GM21381 (cell line): ENCODE measurements at regions not wholly inside any gene's neighbourhood (a gene's known extent, or its start where the extent isn't known, plus 50 kb on each side); places are given as distances from the start of the nearest gene placed in this dataset.

Experiments
- ATAC-seq: cut with Tn5 transposase; IDR thresholded peaks from one replicate; pipeline ENCODE4 v1.9.1; 2021; ENCODE audit warnings: mild to moderate bottlenecking, moderate library complexity; ENCODE audit not compliant: unreplicated experiment

DNA sequence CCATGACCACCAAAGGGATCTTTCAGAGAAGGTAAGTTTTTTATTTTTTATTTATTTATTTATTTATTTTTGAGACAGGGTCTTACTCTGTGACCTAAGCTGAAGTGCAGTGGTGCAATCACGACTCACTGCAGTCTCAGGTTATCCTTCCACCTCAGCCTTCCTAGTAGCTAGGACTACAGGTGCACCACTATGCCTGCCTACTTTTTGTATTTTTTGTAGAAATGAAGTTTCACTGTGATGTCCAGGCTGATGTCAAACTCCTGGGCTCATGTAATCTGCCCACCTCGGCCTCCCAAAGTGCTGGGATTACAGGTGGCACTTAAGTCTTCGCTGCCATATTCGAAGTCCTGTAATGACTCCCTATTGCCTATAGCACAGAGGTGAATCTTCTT, 342.5 kb downstream of the CYRIA start:
- no peak for ATAC-seq

DNA sequence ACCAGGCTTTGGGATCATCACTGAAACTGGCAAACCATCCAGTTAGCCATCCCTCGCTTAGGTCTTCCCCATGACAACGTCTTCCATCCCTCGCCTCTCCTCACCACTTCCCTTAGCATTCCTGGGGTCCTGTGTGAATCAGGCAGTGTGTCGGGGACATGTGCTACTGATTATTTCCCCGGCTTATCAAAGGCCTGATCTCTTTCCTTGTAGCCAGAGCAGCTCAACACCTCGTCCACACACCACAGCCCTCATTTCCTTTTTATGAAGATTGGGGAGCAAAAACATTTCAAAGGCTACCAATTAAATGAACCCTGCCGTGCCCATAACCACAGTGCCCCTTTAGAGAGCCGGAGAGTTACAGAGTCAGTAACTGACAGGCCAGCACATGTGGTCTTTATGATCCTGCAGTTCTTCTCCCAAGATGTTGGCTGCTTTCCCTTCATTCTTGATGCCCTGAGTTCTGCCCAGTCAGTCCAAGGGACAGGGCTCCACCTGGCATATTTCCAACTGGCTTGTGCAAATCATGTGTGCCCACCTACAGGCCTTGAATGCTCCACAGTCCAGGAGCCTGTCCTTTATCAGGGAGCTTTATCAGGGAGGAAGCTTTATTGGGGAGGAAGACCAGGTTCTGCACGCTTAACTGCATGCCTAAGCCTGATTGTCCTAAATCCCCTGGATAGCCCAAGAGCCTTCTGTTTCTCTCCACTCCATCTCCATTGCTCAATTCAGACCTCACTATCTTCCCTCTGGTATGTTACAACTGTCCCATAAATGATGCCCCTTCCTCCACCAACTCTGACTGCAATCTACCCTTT, 343.1 kb downstream of the CYRIA start:
- no peak for ATAC-seq

DNA sequence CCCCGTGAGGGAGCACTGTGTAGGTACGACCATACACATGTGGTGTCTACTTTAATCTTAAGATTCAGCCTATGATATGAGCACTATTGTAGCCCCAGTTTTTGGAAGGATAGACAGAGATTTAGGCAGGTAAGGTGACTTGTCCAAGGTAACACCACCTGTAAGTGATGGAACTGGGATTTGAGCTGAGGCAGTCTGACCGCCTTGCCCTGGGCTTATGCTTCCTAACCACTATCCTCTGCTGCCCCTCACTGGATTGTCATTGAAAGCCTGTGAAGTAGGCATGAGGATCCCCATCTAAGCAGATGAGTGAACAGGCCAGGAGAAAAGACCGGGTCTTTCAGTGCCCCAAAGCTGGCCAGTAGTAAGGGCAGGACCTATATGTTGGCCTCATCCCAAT, 343.8 kb downstream of the CYRIA start:
- ATAC-seq = no peak

DNA sequence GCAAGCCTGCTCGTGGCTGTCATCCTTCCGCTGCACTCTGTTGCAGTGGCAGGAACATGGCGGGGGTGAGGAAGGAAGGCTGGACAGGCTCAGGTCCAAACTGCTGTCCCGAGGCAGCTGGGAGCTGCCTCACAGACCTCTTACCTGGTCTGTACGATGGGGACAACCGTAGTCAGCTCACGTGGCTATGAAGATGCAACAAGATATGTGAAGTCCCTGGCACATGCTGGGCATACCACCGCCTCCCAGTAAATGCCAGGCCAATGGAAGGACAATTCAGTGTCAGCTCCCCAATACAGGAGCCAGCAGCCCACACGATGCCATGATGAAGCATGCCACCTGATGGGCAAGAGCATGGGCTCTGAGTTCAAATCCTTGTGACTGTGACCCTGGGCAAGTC, 344.4 kb downstream of the CYRIA start:
- no peak for ATAC-seq

DNA sequence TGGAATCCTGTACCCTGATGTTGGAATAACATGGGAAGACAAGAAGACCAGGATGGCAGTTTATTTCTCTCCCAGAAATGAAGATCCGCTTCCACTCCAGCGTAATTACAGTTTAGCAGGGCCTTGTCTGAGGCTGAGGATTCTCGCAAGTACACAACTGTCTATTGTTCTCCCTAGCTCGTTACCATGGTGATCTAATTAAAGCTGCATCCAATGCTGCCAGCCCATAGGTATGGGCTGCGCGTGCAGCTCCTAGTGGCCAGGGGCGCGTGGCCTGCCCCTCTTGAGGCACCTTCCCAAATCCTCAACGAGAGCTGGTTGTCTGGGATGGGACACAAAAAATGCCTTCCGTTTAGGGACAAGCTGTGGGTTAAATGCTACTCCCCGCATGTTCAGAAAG, 344.9 kb downstream of the CYRIA start:
- no peak for ATAC-seq

DNA sequence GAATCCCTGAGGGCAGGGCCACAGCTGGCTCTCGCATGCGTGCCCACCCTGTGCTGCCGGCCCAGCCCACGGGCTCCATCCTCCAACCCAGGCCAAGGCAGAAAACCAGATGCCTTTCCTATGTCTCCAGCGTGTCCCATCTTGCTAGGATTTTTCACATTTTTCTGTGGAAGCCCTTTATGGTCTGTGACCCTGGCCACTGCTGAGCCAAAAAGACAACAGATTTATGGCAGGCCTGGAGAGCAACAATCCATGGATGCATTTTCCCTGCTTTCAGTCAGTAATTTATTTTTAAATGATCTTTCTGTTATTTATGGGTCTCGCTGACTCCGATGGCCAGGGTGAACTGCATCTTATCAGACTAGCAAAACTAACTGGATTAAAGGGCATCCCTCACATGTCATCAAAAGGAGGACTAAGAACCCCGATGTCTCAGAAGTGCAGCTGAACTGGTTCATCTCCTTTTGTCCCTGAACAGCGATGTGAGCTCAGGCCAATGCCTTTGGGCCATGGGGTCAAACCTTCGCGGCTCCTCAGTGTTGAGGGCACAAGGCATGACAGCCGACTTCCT, 346.0 kb downstream of the CYRIA start:
- no peak for ATAC-seq

DNA sequence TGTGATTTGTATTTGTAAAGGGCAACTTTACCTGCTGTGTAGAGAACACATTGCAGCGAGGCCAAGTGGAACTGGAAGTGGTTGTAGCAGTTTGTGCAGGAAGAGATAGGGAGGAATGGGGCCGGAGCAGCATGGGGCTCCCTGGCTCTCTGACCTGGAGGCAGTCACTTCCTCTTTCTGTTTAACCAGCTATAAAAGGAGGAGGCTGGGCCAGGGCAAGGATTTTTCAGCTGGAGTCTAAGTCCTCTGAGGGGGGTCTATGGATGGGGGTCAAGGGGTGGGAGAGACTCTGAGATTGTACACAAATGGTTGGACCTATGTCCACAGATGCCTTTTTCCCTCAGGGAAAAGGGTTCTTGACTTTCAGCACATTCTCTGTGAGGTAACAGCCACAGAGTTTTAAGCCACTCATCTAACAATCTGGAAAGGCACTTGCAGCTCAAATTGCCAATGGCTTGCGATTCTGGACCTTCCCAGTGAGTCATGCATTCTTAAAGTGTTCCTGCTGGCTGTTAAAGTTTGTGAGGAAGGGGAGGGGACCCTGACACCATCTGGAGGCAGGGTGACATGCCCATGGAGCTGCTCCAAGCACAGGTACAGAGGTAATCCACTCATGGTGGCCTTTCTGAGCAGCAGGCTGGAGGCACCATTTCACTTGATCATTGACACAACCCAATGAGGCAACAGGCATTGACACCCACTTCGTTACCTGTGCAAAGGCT, 347.0 kb downstream of the CYRIA start:
- no peak for ATAC-seq

DNA sequence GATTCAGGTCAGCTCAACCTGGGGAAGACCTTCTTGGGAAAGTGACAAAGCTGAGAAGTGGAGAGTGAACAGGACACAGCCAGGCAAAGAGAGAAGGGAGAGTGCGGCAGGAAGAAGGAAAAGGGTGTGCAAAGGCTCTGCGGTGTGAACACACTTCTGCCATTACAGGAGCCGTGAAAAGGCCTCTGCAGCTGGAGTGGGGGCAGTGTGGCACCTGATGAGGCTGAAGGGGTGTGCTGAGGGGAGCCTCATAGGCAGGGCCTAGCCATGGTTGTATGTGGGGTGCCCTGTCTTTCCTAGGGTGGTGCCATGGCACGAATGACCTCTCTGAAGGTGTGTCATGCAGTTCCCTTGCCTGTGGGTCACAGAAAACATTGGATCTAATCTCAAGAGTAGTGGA, 347.6 kb downstream of the CYRIA start:
- ATAC-seq = no peak

DNA sequence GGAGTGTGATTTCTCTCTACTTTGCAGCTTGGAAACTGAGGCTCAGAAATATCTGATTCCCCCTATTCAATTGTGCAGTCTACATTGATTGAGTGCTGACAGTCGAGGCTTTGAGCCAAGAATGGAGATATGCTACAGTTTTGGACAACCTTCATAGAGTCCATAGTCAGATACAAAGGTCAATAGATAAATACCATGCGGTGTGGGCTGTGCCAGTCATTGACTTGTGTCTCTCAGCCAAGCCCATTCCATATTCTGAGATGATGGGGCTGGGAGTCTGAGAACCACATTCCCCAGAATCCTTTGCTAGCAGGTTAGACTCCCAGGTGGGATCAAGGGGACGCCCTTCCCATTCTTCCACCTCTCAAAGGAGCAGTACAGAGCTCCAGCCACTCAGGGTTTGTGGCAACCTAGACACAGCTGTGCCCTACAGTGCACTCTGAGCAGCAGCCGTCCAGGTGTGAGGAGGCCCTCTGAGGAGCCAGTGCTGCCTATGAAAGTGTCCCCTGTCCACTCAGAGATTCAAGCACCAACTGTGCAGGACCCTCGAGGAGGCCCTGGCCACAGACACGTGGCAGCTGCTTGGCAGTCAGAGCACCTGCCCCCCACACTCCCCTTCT, 348.3 kb downstream of the CYRIA start:
- no peak for ATAC-seq

DNA sequence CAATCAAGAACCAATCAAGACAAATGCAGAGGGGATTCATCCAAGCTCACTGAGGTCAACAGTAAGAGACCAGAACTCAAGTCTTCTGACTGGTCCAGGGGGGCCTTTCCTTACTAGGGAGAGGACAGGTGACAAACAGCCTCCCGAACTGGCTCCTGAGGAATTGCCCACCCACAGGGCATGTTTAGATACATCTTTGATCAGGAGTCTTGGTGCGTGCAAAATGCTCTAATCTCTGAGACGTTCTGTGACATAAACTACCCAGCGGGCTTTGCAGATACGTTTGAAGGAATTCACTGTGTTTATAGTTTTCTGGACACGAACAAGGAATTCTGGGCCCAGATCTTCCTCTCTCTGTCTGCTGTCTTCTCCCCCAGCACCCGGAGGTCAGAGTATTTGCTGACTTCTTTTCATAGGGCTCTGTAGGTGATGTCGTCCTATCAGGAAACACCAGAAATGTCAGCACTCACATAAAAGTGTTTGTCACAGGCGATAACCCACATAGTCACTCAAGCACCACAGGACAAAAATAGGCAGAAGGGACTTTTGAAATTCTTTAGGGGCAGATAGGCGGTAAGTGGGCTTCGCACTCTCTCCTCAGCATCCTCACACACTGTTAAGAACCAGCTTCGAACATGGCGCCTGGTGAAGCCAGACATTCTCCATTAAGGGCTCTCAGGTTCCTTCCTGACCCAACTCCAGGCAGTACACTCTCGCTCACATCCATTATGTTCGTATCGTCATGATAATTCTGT, 349.0 kb downstream of the CYRIA start:
- no peak for ATAC-seq

DNA sequence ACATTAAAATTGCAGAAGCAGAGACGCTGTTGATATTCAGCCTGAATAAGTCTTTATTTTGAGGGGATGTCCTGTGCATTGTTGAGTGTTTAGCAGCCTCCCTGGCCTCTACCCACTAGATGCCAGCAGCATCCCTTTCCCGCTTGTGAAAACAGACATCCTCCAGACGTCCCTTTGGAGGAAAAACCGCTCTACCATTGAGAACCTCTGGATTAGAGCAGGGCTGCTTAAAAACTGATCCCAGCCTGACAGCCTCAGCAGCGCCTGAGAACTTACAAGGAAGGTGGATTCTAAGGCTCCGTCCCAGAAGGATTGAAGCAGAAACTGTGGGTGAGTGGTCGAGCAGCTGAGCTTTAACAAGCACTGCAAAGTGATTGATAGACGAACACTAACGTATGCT, 349.7 kb downstream of the CYRIA start:
- no peak for ATAC-seq

DNA sequence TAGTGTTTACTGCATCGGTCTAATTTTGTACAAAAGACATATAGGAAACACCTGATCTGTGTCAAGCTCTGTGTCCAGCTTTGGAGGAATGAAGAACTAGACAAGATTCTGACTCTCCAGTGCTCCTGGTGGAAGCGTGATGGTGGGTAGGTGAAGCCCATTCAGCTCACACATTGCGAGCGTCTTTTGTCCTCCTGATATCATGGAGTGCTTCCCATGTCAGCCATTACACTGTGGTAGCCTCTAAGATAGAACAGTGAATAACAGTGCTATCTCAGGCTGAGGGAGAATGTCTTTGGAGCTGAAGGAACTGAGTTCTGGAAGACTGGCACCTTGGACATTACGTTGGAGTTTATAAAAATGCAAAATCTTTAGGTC, 350.2 kb downstream of the CYRIA start:
- ATAC-seq = no peak

DNA sequence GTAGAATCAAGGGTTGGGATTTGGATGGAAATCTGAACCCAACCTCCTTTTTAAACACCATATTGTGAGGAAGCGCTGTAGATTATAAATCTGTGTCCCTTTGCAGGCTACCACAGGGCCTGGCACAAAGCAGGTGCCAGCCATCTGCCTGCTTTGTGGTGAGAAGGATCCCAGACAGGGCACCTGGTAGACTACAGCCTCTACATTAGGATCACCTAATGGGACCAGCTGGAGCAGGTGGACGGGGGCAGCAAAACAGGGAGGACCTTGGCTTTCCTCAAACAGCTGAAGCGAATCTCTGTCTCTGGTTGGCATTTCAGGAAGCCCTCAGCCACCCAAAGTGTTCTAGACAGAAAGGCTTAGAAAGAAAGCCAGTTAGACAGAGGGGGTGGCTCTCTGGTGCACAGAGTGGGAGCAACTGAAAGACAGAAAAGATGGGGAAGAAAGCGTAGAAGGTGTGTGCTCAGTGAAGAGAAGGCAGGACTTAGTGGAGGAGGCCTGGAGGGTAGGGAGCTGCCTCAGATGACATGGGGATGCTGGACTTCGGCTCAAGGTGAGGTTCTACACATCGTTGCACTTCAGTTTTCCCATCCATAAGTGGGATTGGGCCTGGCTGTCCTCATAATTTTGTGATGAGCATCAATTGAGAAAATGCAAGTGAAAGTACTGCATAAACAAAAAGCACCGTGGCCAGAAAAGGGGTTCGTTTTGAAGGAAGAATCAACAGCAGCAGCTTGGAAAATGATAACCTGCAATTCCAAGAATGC, 350.8 kb downstream of the CYRIA start:
- no peak for ATAC-seq

DNA sequence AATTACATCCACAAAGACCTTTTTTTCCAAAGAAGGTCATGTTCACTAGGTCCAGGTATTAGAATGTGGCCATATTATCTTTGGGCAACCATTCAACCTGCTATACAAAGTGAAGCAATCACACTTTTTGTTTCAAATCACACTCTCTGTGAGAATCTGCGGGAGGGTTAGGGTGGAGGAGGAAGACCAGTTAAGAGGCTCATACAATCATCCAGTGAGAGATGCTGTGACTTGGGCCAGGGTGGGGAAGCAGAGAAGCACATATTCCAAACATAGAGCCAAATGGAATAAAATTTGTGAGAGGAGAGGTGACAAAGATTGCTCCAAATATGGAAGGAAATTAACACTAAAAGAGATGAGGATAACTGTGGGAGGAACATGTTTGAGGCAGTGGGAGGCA, 351.6 kb downstream of the CYRIA start:
- no peak for ATAC-seq

DNA sequence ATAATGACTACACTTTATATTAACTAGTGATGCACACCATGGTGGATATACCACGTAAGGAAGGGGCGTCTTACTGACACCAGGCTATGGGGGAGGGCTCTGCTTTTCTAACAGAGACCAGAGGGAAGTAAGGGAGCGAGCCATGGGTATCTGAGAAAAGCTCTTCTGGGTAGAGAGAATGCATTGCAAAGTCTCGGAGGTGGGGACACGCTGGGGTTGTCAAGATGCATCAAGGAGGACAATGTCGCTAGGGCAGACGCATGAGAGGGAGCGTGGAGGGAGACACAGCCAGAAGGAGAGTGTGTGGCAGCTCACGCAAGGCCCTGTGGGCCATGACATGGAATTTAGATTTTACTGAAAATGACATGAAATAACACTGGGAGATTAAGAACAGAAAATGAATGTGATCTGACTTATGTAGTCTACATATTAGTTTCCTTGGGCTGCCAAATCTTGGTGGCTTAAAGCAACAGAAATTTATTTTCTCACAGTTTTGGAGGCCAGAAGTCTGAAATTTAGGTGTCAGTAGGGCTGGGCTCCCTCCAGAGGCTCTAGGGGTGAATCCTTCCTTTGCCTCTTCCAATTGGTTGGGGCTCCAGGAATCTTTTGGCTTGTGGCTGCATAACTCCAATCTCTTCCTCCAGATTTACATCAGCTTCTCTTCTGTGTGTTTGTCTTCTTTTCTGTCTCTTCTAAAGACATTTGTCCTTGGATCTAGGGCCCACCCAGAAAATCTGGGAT, 352.2 kb downstream of the CYRIA start:
- no peak for ATAC-seq

DNA sequence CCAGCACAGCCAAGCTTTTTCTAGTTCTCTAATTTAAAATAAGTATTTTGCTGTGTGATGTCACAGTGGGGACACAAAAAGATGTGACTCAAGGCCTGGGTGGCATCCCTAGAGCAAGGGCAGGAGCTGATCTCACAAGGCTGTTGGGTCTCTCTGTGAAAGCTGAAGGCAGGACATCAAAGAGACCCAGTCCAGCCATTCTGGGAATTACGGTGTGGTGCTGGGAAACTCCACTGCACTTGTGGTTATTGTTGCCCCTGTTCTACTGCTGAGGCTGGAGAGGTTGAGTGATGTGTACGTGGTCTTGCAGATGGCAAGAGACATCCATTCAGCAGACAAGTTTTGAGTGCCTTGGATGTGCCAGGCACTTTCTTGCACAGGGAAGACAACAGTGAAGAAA, 352.9 kb downstream of the CYRIA start:
- ATAC-seq = no peak

DNA sequence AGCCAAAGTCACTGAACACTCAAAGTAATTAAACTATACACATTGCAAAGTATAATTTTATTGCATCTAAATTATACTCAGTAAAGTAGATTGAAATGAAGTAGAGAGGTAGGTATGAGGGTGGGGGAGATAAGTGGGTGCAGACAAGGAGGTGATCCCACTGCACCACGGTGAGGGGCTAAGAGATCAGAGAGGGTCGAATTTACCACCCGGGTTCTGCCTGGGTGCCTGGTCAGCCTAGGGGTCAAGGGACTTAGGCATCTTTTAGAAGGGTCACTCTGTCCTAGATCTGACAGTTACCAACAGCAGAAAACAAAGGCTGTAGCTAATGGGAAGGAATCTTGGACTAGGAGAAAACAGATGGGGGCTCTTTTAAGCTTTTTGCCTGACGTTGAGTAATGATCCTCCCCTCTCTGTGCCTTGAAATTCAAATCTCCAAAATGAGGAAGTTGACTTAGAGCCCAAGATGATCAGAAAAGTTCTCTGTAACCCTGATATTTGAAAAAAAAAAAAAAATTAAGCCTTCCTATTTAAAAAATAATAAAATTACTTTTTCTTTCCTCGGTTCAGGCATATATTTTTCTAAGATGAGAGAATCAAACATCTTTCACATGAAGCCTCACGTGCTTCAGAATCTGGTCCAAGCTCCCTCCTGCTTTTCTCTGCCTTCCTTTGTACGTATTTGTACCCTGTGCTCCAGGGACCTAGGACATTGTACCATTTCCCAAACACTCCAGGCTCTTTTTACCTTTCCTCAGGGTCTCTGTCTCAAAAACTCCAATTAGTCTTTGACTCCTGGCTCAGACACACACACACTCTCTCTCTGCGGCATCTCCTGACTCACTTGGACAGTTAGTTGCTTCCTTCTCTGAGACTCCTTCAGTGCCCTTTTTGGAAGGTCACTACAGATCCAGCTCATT, 353.9 kb downstream of the CYRIA start:
- ATAC-seq = no peak

DNA sequence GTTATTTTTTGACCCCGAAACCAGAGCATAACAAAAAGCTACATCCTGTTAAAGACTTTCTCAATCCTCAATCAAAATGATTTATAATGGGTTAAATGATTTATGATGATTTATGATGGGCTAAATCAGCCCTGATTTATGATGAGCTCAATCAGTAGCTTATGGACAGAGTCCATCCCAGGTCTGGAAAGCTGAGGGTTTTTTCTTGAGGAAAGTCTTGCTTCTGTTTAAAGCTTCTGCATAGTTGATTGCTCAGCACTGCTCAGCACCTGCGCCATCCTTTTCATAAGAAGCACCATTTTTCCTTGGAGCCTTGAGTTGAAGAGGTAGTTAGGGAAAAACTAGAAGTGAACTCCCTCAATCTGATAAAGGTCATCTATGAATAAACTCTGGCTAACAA, 356.8 kb downstream of the CYRIA start:
- ATAC-seq = no peak
